Stimulated activated naive B cell treated with anti-CD40 and anti-IgM and Interleukin-4, amounts not matched to agents 10 μg/mL and 1 μg/mL and 100 μg/mL, for 72 hours (primary cell): ENCODE measurements at regions not wholly inside any gene's neighbourhood (a gene's known extent, or its start where the extent isn't known, plus 50 kb on each side); places are given as distances from the start of the nearest gene placed in this dataset.
A peak's percentile ranks its signal among the peaks of the same experiment; 100 is the strongest.

Experiments
- ATAC-seq, 2 donors: fragments of 150-1000 bp; cut with Tn5 transposase; replicated peaks; 2 replicates each; pipeline ENCODE4 v1.10.0; 2021; ENCODE audit warnings: moderate library complexity in 1 of 2
- DNase-seq: peaks from one replicate; pipeline ENCODE4 v3.0.0; 2021
- H3K27ac Mint-ChIP-seq: one replicate; pipeline ENCODE4 v1.8.0; 2022; ENCODE audit warnings: mild to moderate bottlenecking, mixed read lengths
- H3K27me3 Mint-ChIP-seq, 2 donors: one replicate each; pipeline ENCODE4 v1.8.0; 2022; ENCODE audit warnings: mixed read lengths in 2 of 2
- H3K36me3 Mint-ChIP-seq, 2 donors: one replicate each; pipeline ENCODE4 v1.8.0; 2022; ENCODE audit warnings: mixed read lengths in 2 of 2, mild to moderate bottlenecking in 1 of 2
- H3K4me1 Mint-ChIP-seq, 2 donors: one replicate each; pipeline ENCODE4 v1.8.0; 2022; ENCODE audit warnings: mixed read lengths in 2 of 2, mild to moderate bottlenecking in 1 of 2
- H3K4me3 Mint-ChIP-seq, 2 donors: one replicate each; pipeline ENCODE4 v1.8.0; 2022; ENCODE audit warnings: mild to moderate bottlenecking in 2 of 2, mixed read lengths in 2 of 2, moderate library complexity in 1 of 2
- H3K9me3 Mint-ChIP-seq, 2 donors: one replicate each; pipeline ENCODE4 v1.8.0; 2022; ENCODE audit warnings: mixed read lengths in 2 of 2, mild to moderate bottlenecking in 1 of 2

DNA sequence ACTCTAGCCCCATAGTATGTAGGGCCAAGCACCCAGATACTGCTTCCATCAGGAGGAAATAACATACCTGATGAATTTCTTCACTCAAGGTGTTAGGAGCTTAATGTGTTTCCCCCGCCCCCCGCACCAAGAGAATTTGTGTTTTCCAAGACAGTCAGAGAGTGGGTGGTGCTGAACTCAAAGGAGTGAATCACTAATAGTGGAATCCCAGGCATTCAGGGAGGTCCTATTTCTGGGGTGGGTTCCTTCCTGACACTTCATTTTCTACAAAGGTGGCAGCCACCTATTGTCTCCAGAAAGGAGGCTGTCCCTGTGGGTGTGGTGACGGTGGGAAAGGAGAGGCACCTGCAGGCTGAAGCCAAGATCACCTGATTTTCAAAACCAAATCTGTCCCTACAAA is 50.8 kb upstream of the ELF5 start:
- no peaks in the 10 kb centered on the region for H3K9me3 Mint-ChIP-seq
- ATAC-seq = no peak
- peaks cover 0 to 3% of the 10 kb centered on the region in 2 donors for H3K4me1 Mint-ChIP-seq
- H3K36me3 Mint-ChIP-seq = no peaks in the 10 kb centered on the region
- no peak overlapping the region for H3K4me3 Mint-ChIP-seq
- no peak overlapping the region for H3K27ac Mint-ChIP-seq
- peaks cover 38 to 41% of the 10 kb centered on the region in 2 donors for H3K27me3 Mint-ChIP-seq
- DNase-seq = no peak

- H3K27ac Mint-ChIP-seq = no peak overlapping the region
- no peak overlapping the region for H3K4me3 Mint-ChIP-seq
- H3K27me3 Mint-ChIP-seq = peaks cover 34 to 42% of the 10 kb centered on the region in 2 donors
- H3K9me3 Mint-ChIP-seq = no peaks in the 10 kb centered on the region
- ATAC-seq (no peak), DNase-seq (no peak)
- H3K36me3 Mint-ChIP-seq = no peaks in the 10 kb centered on the region
- peaks cover 0 to 3% of the 10 kb centered on the region in 2 donors for H3K4me1 Mint-ChIP-seq
Observed at GRCh38 chr11:34564807-34565241, 51.2 kb upstream of the ELF5 start.

GRCh38 chr11:34565417-34566207 is 52.0 kb upstream of the ELF5 start:
- H3K27me3 Mint-ChIP-seq = peaks cover 39 to 45% of the 10 kb centered on the region in 2 donors
- H3K4me3 Mint-ChIP-seq = no peak overlapping the region
- peak; percentile 68 to 78 for ATAC-seq
- no peaks in the 10 kb centered on the region for H3K36me3 Mint-ChIP-seq
- H3K9me3 Mint-ChIP-seq = no peaks in the 10 kb centered on the region
- peak; percentile 8 for DNase-seq
- H3K27ac Mint-ChIP-seq = no peak overlapping the region
- peaks cover 0 to 4% of the 10 kb centered on the region in 2 donors for H3K4me1 Mint-ChIP-seq

DNA sequence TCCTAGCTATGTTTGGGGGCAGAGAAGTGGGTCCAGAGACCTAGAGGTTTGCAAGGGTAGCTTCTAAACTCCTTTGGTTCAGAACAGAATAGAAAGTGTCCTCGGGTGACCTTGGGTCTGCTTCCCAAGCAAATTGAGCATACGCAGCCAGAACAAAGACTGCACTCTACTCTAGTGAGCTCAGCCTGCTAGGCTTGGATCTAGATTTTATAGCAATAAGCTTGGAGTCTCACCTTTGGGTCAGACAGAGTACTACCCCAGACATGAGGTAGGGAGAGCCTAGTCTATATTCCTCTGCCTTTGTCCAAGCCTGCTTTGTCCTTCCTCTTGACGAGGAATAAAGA is 52.6 kb upstream of the ELF5 start:
- no peak overlapping the region for H3K4me3 Mint-ChIP-seq
- no peaks in the 10 kb centered on the region for H3K36me3 Mint-ChIP-seq
- H3K27me3 Mint-ChIP-seq = peaks cover 39 to 45% of the 10 kb centered on the region in 2 donors
- ATAC-seq (no peak), DNase-seq (no peak)
- no peak overlapping the region for H3K27ac Mint-ChIP-seq
- H3K4me1 Mint-ChIP-seq = peaks cover 0 to 4% of the 10 kb centered on the region in 2 donors
- H3K9me3 Mint-ChIP-seq = no peaks in the 10 kb centered on the region

DNA sequence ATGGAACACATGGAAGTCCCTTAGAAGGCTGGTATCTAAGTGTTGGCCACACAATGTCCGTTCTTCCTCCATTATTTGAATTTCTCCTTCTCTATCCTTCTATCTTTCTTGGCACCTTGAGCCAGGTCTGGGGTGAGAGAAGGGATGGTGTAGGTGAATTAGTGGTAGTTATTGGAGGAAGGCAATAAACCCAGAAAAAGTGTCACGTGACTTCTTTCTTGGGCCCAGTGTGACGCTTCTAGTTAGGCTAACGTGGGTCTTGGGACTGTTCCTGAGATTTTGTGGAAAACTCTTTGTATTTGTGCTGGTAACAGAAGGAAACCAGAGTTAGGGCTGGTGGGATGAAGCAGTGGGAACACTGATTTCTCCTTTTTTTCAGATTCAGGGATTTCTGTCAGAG is 53.1 kb upstream of the ELF5 start:
- Mint-ChIP-seq H3K36me3 (no peaks in the 10 kb centered on the region), H3K27ac (no peak overlapping the region), H3K4me1 (peaks cover 0 to 4% of the 10 kb centered on the region in 2 donors), H3K27me3 (peaks cover 37 to 49% of the 10 kb centered on the region in 2 donors), H3K9me3 (no peaks in the 10 kb centered on the region), H3K4me3 (no peak overlapping the region)
- ATAC-seq (no peak), DNase-seq (no peak)

- no peak for DNase-seq
Observed at GRCh38 chr11:34567733-34568132, 53.2 kb upstream of the EHF start.

DNA sequence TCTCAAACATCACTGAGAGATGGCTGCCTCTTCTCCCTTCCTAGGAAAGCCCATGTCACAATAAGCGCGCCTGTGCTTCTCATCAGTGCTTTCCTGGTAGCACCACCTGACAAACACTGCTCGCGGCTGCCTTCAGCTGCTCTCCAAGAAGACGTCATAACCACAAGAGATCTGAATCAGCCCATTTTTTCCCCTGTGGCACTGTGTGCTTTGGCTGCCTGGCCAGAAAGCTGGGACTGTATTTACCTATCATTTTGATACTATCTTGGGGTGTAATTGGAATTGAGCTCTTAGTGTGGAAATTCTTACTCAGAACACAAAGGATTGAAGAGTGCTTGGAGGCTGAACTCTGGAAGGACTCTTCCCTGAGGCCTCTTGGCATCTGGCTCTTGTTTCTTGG is 50.3 kb upstream of the EHF start:
- Mint-ChIP-seq H3K27me3 (peaks cover 47 to 50% of the 10 kb centered on the region in 2 donors), H3K27ac (no peak overlapping the region), H3K4me1 (peaks cover 0 to 1% of the 10 kb centered on the region in 2 donors), H3K4me3 (no peak overlapping the region), H3K9me3 (no peaks in the 10 kb centered on the region), H3K36me3 (no peaks in the 10 kb centered on the region)
- DNase-seq (no peak), ATAC-seq (peak in 1 of 2 donors; percentile 45)

More at GRCh38 chr11:34567733-34568132, 53.2 kb upstream of the EHF start:
- Mint-ChIP-seq H3K27ac (no peak overlapping the region), H3K27me3 (peaks cover 36 to 53% of the 10 kb centered on the region in 2 donors), H3K9me3 (no peaks in the 10 kb centered on the region), H3K4me1 (peaks cover 0 to 4% of the 10 kb centered on the region in 2 donors), H3K36me3 (no peaks in the 10 kb centered on the region), H3K4me3 (no peak overlapping the region)
- no peak for ATAC-seq
